PC-3 (cell line): ENCODE measurements at regions not wholly inside any gene's neighbourhood (a gene's known extent, or its start where the extent isn't known, plus 50 kb on each side); places are given as distances from the start of the nearest gene placed in this dataset.

Experiments used
- ATAC-seq: fragments of 200-7000 bp; cut with Tn5 transposase; 2 replicates; pipeline ENCODE4 v1.9.1; 2020; ENCODE audit warnings: mild to moderate bottlenecking, moderate library complexity
- BruUV-seq: library from RNA; stranded (reverse); fragments of 400-500 nt; replicated peaks from 2 replicates; lab custom pipeline; 2021; lab: Mats Ljungman, UMichigan
- CTCF ChIA-PET: fragments of 300-600 bp; sonication (Branson Sonifier 250); formaldehyde crosslinking; loops from one replicate; lab custom pipeline; 2022; ENCODE audit warnings: antibody characterized with exemption; lab: Charles Lee
- POLR2A ChIA-PET: fragments of 300-600 bp; sonication (Branson Sonifier 250); formaldehyde crosslinking; loops from one replicate; lab custom pipeline; 2022; ENCODE audit warnings: antibody characterized with exemption; ENCODE audit not compliant: unreplicated experiment; lab: Charles Lee
- DNase-seq: peaks from one replicate; pipeline ENCODE4 v3.0.0-alpha.2; 2015
- H2AFZ ChIP-seq: fragments of 300-600 bp; sonication (generic); 2 replicates; pipeline ENCODE4 v1.6.0; 2016; ENCODE audit warnings: antibody characterized with exemption, low read length
- H3F3A ChIP-seq: fragments of 300-600 bp; sonication (generic); one replicate; pipeline ENCODE4 v1.6.0; 2017; ENCODE audit warnings: antibody characterized with exemption, low read length, control low read depth, mild to moderate bottlenecking; ENCODE audit not compliant: unreplicated experiment
- H3K27ac ChIP-seq: fragments of 300-600 bp; sonication (generic); 2 replicates; pipeline ENCODE4 v1.5.1; 2016; ENCODE audit warnings: mild to moderate bottlenecking, low read length
- H3K27me3 ChIP-seq: fragments of 300-600 bp; sonication (generic); 2 replicates; pipeline ENCODE4 v1.6.1; 2016; ENCODE audit warnings: low read length, mixed read lengths
- H3K36me3 ChIP-seq: fragments of 300-600 bp; sonication (generic); 2 replicates; pipeline ENCODE4 v1.6.1; 2016; ENCODE audit warnings: low read depth, mixed run types, low read length, mixed read lengths
- H3K4me1 ChIP-seq: fragments of 300-600 bp; sonication (generic); 2 replicates; pipeline ENCODE4 v1.5.1; 2016; ENCODE audit warnings: low read length; ENCODE audit not compliant: insufficient read depth
- H3K4me2 ChIP-seq: fragments of 300-600 bp; sonication (generic); 2 replicates; pipeline ENCODE4 v1.6.0; 2016; ENCODE audit warnings: low read length
- H3K4me3 ChIP-seq: fragments of 300-600 bp; sonication (generic); 2 replicates; pipeline ENCODE4 v1.5.1; 2016; ENCODE audit warnings: mild to moderate bottlenecking, low read length, mixed read lengths
- H3K79me2 ChIP-seq: fragments of 300-600 bp; sonication (generic); 2 replicates; pipeline ENCODE4 v1.6.1; 2017; ENCODE audit warnings: low read length, mixed read lengths
- H3K9ac ChIP-seq: fragments of 300-600 bp; sonication (generic); 2 replicates; pipeline ENCODE4 v1.6.0; 2016; ENCODE audit warnings: mild to moderate bottlenecking, low read length
- H3K9me2 ChIP-seq: fragments of 300-600 bp; sonication (generic); replicated peaks from 2 replicates; pipeline ENCODE4 v1.6.1; 2016; ENCODE audit warnings: mixed run types, low read length, mixed read lengths
- H3K9me3 ChIP-seq: fragments of 300-600 bp; sonication (generic); 2 replicates; pipeline ENCODE4 v1.6.1; 2016; ENCODE audit warnings: low read length, mixed read lengths
- H4K20me1 ChIP-seq: fragments of 300-600 bp; sonication (generic); 2 replicates; pipeline ENCODE4 v1.6.1; 2016; ENCODE audit warnings: low read length, mixed read lengths
- EZH2 ChIP-seq: fragments of 300-600 bp; sonication (generic); IDR thresholded peaks from one replicate; pipeline ENCODE4 v1.6.1; 2017; ENCODE audit warnings: antibody characterized with exemption, mild to moderate bottlenecking, low read length; ENCODE audit not compliant: unreplicated experiment
- EZH2phosphoT487 ChIP-seq: fragments of 300-600 bp; sonication (generic); IDR thresholded peaks from 2 replicates; pipeline ENCODE4 v1.6.1; 2018; ENCODE audit warnings: mild to moderate bottlenecking, antibody characterized with exemption, low read length, borderline replicate concordance
- intact Hi-C: fragments of 100-400 bp; cut with micrococcal nuclease; formaldehyde crosslinking; loops from 2 replicates; pipeline ENCODE4 v1.9.0; 2023
- TF ChIP-seq, protein P1 (sequence below): fragments of 300-600 bp; sonication (generic); conservative IDR thresholded peaks from 2 replicates; pipeline ENCODE4 v1.5.1; 2017; ENCODE audit warnings: antibody characterized with exemption, low read depth, mild to moderate bottlenecking, low read length

DNA sequence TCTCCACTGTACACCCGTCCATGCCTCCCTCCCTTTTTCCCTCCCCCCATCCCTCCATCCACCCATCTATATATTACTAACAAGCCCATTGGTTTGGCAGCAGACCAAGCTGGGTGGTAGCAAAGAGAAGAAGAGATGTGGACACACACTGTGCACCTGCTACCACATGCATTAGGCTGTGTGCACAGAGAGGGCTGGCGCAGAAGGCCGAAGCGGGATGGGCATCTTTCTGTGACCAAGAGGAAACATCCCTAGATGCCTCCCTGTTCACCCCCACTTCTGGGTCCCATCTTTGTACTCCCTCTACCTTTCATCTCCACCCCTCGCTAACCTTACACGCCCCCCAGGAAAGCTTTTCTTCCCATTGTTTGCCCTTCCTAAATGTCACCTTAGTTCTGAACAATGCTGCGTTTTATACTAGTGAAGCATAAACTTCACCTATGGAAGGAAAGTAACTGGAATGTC, 64.9 kb upstream of the AFDN start:
- POLR2A ChIA-PET: no interaction called here
- no peak for TF ChIP-seq EZH2phosphoT487
- no peak for TF ChIP-seq EZH2
- TF ChIP-seq, protein P1, sequence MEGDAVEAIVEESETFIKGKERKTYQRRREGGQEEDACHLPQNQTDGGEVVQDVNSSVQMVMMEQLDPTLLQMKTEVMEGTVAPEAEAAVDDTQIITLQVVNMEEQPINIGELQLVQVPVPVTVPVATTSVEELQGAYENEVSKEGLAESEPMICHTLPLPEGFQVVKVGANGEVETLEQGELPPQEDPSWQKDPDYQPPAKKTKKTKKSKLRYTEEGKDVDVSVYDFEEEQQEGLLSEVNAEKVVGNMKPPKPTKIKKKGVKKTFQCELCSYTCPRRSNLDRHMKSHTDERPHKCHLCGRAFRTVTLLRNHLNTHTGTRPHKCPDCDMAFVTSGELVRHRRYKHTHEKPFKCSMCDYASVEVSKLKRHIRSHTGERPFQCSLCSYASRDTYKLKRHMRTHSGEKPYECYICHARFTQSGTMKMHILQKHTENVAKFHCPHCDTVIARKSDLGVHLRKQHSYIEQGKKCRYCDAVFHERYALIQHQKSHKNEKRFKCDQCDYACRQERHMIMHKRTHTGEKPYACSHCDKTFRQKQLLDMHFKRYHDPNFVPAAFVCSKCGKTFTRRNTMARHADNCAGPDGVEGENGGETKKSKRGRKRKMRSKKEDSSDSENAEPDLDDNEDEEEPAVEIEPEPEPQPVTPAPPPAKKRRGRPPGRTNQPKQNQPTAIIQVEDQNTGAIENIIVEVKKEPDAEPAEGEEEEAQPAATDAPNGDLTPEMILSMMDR: no peak
- H3K9me2 ChIP-seq: no peaks in the 10 kb centered on the region
- H3K4me1 ChIP-seq: no peaks in the 10 kb centered on the region
- H2AFZ ChIP-seq: no peak overlapping the region
- no peaks in the 10 kb centered on the region for H3K9me3 ChIP-seq
- H3K79me2 ChIP-seq: no peaks in the 10 kb centered on the region
- no peaks in the 10 kb centered on the region for H3K36me3 ChIP-seq
- H3K27ac ChIP-seq: no peak overlapping the region
- no peak overlapping the region for H3K9ac ChIP-seq
- ATAC-seq: no peak
- BruUV-seq: no TSS peak
- DNase-seq: no peak
- H3K27me3 ChIP-seq: peaks cover 18% of the 10 kb centered on the region
- intact Hi-C loops: no loop called here
- H3K4me3 ChIP-seq: no peak overlapping the region
- H4K20me1 ChIP-seq: no peaks in the 10 kb centered on the region
- no peaks in the 10 kb centered on the region for H3F3A ChIP-seq
- CTCF ChIA-PET: no interaction called here
- H3K4me2 ChIP-seq: no peak overlapping the region

DNA sequence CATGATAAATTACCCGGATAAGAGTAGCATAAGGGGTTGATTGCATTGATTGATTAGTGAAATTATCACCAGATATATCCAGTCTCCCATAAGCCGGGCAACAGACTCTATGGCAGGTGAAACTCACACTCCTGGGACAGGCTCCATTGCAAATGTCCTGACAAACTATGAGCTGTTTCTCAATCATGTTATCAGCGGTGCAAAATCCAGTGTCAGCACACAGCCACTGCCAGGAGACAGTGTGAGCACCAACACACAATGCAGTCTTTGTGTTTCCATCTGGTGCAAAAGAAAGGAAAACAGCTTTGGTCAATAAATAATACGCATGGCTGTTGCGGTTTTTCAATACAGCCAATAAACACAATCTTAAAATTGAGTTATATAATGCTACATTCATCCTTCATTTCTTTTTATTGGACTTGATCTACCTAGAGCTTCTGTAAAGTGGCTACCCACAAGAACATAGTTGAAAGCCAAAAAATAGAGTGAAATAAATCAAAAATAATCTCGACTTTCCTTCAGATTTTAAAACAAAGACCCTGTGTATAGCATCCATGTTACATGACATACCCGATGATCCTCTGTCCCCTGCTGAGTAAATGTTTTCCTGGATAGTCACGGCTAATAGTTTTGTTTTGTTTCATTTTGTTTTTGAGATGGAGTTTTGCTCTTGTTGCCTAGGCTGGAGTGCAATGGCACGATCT, 64.3 kb upstream of the AFDN start:
- DNase-seq: peak; percentile 22
- Histone ChIP-seq H3K4me2 (no peak overlapping the region), H3K27me3 (peaks cover 23% of the 10 kb centered on the region), H3K9me2 (no peaks in the 10 kb centered on the region), H3K27ac (no peak overlapping the region), H2AFZ (no peak overlapping the region), H3K4me3 (no peak overlapping the region), H4K20me1 (no peaks in the 10 kb centered on the region), H3K79me2 (no peaks in the 10 kb centered on the region), H3K9ac (no peak overlapping the region), H3K9me3 (no peaks in the 10 kb centered on the region), H3K36me3 (no peaks in the 10 kb centered on the region), H3F3A (no peaks in the 10 kb centered on the region), H3K4me1 (no peaks in the 10 kb centered on the region)
- ChIA-PET CTCF (no interaction called here), POLR2A (no interaction called here)
- intact Hi-C loops: no loop called here
- no TSS peak for BruUV-seq
- no peak for ATAC-seq
- TF ChIP-seq EZH2phosphoT487 (no peak), EZH2 (no peak)
- TF ChIP-seq, protein P1: no peak
